H1 (cell line): ENCODE measurements at regions not wholly inside any gene's neighbourhood (a gene's known extent, or its start where the extent isn't known, plus 50 kb on each side); places are given as distances from the start of the nearest gene placed in this dataset.

Experiments used
- CTCF ChIA-PET: fragments of 300-600 bp; sonication (Branson Sonifier 250); formaldehyde crosslinking; loops from one replicate; lab custom pipeline; 2021; ENCODE audit not compliant: partially characterized antibody; lab: Charles Lee
- POLR2A ChIA-PET: fragments of 300-600 bp; sonication (Branson Sonifier 250); formaldehyde crosslinking; loops from one replicate; lab custom pipeline; 2021; ENCODE audit warnings: inconsistent platforms; ENCODE audit not compliant: partially characterized antibody; lab: Charles Lee
- DNase-seq, 2 experiments: peaks; one replicate each; pipeline versions ENCODE4 v3.0.0 to v3.0.0-alpha.2; 2010 to 2022; ENCODE audit warnings: low spot score in 2 of 2, low read depth in 1 of 2, mixed read lengths in 1 of 2
- FAIRE-seq: peaks from 2 replicates; lab custom pipeline; 2011; peaks lifted over from hg19 to GRCh38; lab: Jason Lieb, UNC
- H2AFZ ChIP-seq: 2 replicates; pipeline ENCODE4 v1.8.1; 2012; ENCODE audit warnings: low read length, inconsistent platforms
- H2AK5ac ChIP-seq: 2 replicates; pipeline ENCODE4 v1.6.1; 2013; ENCODE audit warnings: low read depth, low read length
- H2BK120ac ChIP-seq: replicated peaks from 2 replicates; pipeline ENCODE3; 2013; ENCODE audit warnings: low read depth, low read length, inconsistent platforms
- H2BK12ac ChIP-seq: 2 replicates; pipeline ENCODE4 v1.6.1; 2013; ENCODE audit warnings: low read depth, low read length
- H2BK15ac ChIP-seq: 2 replicates; pipeline ENCODE4 v1.6.1; 2013; ENCODE audit warnings: low read length
- H2BK20ac ChIP-seq: 2 replicates; pipeline ENCODE4 v1.6.1; 2013; ENCODE audit warnings: low read length
- H2BK5ac ChIP-seq: 2 replicates; pipeline ENCODE4 v1.6.1; 2013; ENCODE audit warnings: low read depth, low read length
- H3K14ac ChIP-seq: 2 replicates; pipeline ENCODE4 v1.6.1; 2013; ENCODE audit warnings: inconsistent platforms; ENCODE audit not compliant: insufficient read length
- H3K18ac ChIP-seq: 2 replicates; pipeline ENCODE4 v1.6.1; 2013; ENCODE audit warnings: low read length; ENCODE audit errors: extremely low read depth
- H3K23ac ChIP-seq: 2 replicates; pipeline ENCODE4 v1.6.1; 2013; ENCODE audit warnings: inconsistent platforms; ENCODE audit not compliant: insufficient read length
- H3K23me2 ChIP-seq: 2 replicates; pipeline ENCODE4 v1.6.1; 2013; ENCODE audit warnings: low read depth, low read length
- H3K27ac ChIP-seq: 2 replicates; pipeline ENCODE4 v1.6.1; 2011; ENCODE audit warnings: low read depth, low read length, inconsistent platforms
- H3K27me3 ChIP-seq, 4 experiments: replicated peaks in 1 of 4; 1 replicate in 1 of 4; 2 replicates in 3 of 4; pipeline versions ENCODE4 v1.6.1 to v1.8.1; 2011 to 2013; ENCODE audit warnings: low read length in 3 of 4, mild to moderate bottlenecking in 3 of 4, inconsistent platforms in 2 of 4, mixed read lengths in 2 of 4, moderate library complexity in 1 of 4; ENCODE audit not compliant: control insufficient read depth in 3 of 4, insufficient read depth in 3 of 4; ENCODE audit errors: extremely low read depth in 1 of 4
- H3K36me3 ChIP-seq, 4 experiments: 2 replicates each; pipeline versions ENCODE4 v1.6.1 to v1.8.1; 2011 to 2013; ENCODE audit warnings: mild to moderate bottlenecking in 4 of 4, low read length in 3 of 4, moderate library complexity in 2 of 4, control low read depth in 1 of 4, inconsistent platforms in 1 of 4; ENCODE audit not compliant: insufficient read depth in 4 of 4, control insufficient read depth in 2 of 4
- H3K4ac ChIP-seq: replicated peaks from 2 replicates; pipeline ENCODE3; 2013; ENCODE audit warnings: low read length, low read depth, mixed read lengths, inconsistent platforms; ENCODE audit not compliant: insufficient read length
- H3K4me1 ChIP-seq, 4 experiments: replicated peaks in 1 of 4; 1 replicate in 1 of 4; 2 replicates in 3 of 4; pipeline versions ENCODE4 v1.6.1 to v1.8.1; 2011 to 2013; ENCODE audit warnings: low read length in 3 of 4, inconsistent platforms in 2 of 4, mixed read lengths in 1 of 4; ENCODE audit not compliant: insufficient read depth in 4 of 4, control insufficient read depth in 3 of 4
- H3K4me2 ChIP-seq, 2 experiments: 2 replicates each; pipeline versions ENCODE4 v1.6.1 to v1.8.1; 2011 to 2013; ENCODE audit warnings: low read depth in 2 of 2, low read length in 2 of 2, control low read depth in 1 of 2, inconsistent platforms in 1 of 2, mild to moderate bottlenecking in 1 of 2; ENCODE audit not compliant: insufficient read depth in 1 of 2
- H3K4me3 ChIP-seq, 4 experiments: fragments of 200-600, 300-600 bp in 1 of 4; sonication (generic), shearing (Covaris generic), sonication (Bioruptor Twin) in 1 of 4; 2 replicates each; pipeline versions ENCODE4 v1.5.1 to v1.8.1; 2011 to 2016; ENCODE audit warnings: low read length in 4 of 4, low read depth in 3 of 4, control low read depth in 2 of 4, inconsistent platforms in 2 of 4, mild to moderate bottlenecking in 2 of 4, mixed read lengths in 1 of 4, moderate library complexity in 1 of 4; ENCODE audit not compliant: insufficient read depth in 2 of 4; ENCODE audit errors: extremely low read depth in 1 of 4
- H3K56ac ChIP-seq: replicated peaks from 2 replicates; pipeline ENCODE3; 2013; ENCODE audit warnings: low read depth, mild to moderate bottlenecking, mixed read lengths, low read length, inconsistent platforms; ENCODE audit not compliant: insufficient read length
- H3K79me1 ChIP-seq: 2 replicates; pipeline ENCODE4 v1.6.1; 2013; ENCODE audit warnings: low read depth, low read length, control low read depth
- H3K79me2 ChIP-seq, 2 experiments: 2 replicates each; pipeline versions ENCODE4 v1.6.1 to v1.8.1; 2012 to 2013; ENCODE audit warnings: low read length in 2 of 2, mild to moderate bottlenecking in 2 of 2, inconsistent platforms in 1 of 2; ENCODE audit not compliant: insufficient read depth in 2 of 2, control insufficient read depth in 1 of 2
- H3K9ac ChIP-seq, 4 experiments: replicated peaks in 1 of 4; 1 replicate in 1 of 4; 2 replicates in 3 of 4; pipeline versions ENCODE4 v1.6.1 to v1.8.1; 2011 to 2013; ENCODE audit warnings: low read depth in 3 of 4, low read length in 3 of 4, control low read depth in 2 of 4, mild to moderate bottlenecking in 2 of 4, moderate library complexity in 2 of 4, inconsistent platforms in 1 of 4; ENCODE audit errors: extremely low read depth in 1 of 4
- H3K9me3 ChIP-seq, 2 experiments: 2 replicates each; pipeline versions ENCODE4 v1.6.1 to v1.8.1; 2012 to 2013; ENCODE audit warnings: mild to moderate bottlenecking in 2 of 2, moderate library complexity in 2 of 2, control low read depth in 1 of 2, inconsistent platforms in 1 of 2, low read depth in 1 of 2, low read length in 1 of 2, mixed read lengths in 1 of 2; ENCODE audit not compliant: insufficient read depth in 2 of 2
- H4K20me1 ChIP-seq, 2 experiments: replicated peaks in 1 of 2; 2 replicates each; pipeline versions ENCODE3 to v1.8.1; 2011 to 2013; ENCODE audit warnings: inconsistent platforms in 2 of 2, low read length in 2 of 2, mild to moderate bottlenecking in 1 of 2; ENCODE audit not compliant: insufficient read depth in 2 of 2, control insufficient read depth in 1 of 2
- H4K5ac ChIP-seq: 2 replicates; pipeline ENCODE4 v1.6.1; 2013; ENCODE audit warnings: low read length, low read depth, mixed read lengths, inconsistent platforms; ENCODE audit not compliant: insufficient read length
- H4K8ac ChIP-seq: 2 replicates; pipeline ENCODE4 v1.8.0; 2013; ENCODE audit warnings: mild to moderate bottlenecking, moderate library complexity, low read length, inconsistent platforms; ENCODE audit not compliant: insufficient read depth; ENCODE audit errors: extremely low read depth
- H4K91ac ChIP-seq: replicated peaks from 2 replicates; pipeline ENCODE3; 2013; ENCODE audit warnings: low read length, mixed read lengths, inconsistent platforms; ENCODE audit not compliant: insufficient read length
- RFX5 ChIP-seq: IDR thresholded peaks from 2 replicates; pipeline ENCODE4 v1.6.1; 2011; ENCODE audit warnings: low read depth, low read length, improper control_type of control experiment, borderline replicate concordance
- whole genome bisulfite sequencing, 2 experiments: shearing (Covaris generic) in 1 of 2; methylation state at CpG; one replicate each; pipeline versions ENCODE4 v1.1.6 to v1.1.7; 2013 to 2015; ENCODE audit warnings: low lambda C conversion rate in 2 of 2, mixed read lengths in 2 of 2, inconsistent platforms in 1 of 2, low coverage in 1 of 2, missing lambda C conversion rate in 1 of 2; ENCODE audit not compliant: insufficient replicate concordance in 2 of 2, insufficient coverage in 1 of 2, insufficient read length in 1 of 2; ENCODE audit errors: extremely low coverage in 1 of 2, missing lambda C conversion rate in 1 of 2; 5-methylcytosine and 5-hydroxymethylcytosine counted together

DNA sequence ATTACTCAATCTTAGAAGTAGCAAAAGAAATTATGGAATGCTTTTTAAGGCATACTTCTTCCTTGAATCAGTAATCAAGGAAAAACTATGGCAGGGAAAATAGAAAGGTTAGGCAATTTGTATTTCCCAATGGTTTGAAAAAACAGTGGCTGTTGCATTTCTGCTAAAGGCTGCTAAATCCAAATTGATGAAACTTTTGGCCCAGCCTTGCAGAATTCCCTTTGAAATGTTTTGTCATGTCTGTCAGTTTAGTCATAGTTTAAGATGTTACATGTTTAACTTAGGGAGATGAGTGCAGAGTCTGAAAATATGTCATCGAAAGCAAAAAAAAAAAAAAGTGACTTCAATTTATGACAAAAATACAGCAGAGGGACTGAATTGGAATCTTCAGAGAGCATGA lies 878.9 kb upstream of the WWC1 start:
- H3K79me1 ChIP-seq, result no peaks in the 10 kb centered on the region
- no peaks in the 10 kb centered on the region for H3K4me1 ChIP-seq
- TF ChIP-seq RFX5, result no peak
- H3K4me2 ChIP-seq, result no peak overlapping the region
- no peaks in the 10 kb centered on the region for H3K9me3 ChIP-seq
- no peak overlapping the region for H3K18ac ChIP-seq
- no peak overlapping the region for H2AFZ ChIP-seq
- no peak overlapping the region for H2AK5ac ChIP-seq
- ChIA-PET CTCF (no interaction called here), POLR2A (no interaction called here)
- no peak overlapping the region for H4K5ac ChIP-seq
- no peak overlapping the region for H3K14ac ChIP-seq
- H4K8ac ChIP-seq, result no peak overlapping the region
- H3K9ac ChIP-seq, result no peak overlapping the region
- FAIRE-seq (no peak), DNase-seq (no peak)
- no peak overlapping the region for H2BK15ac ChIP-seq
- H4K20me1 ChIP-seq, result no peaks in the 10 kb centered on the region
- no peak overlapping the region for H2BK20ac ChIP-seq
- no peak overlapping the region for H2BK12ac ChIP-seq
- H3K23me2 ChIP-seq, result peaks cover 2% of the 10 kb centered on the region; the same call in 1 of the 2 replicates
- H3K56ac ChIP-seq, result no peak overlapping the region
- 100% methylated on average over 1 of the region's 1 CpG; no CpG with 5 or more reads in 1 of the 2 experiments for WGBS, 2 experiments
- no peak overlapping the region for H2BK5ac ChIP-seq
- H4K91ac ChIP-seq, result no peak overlapping the region
- no peaks in the 10 kb centered on the region for H3K36me3 ChIP-seq
- H3K23ac ChIP-seq, result no peak overlapping the region
- H2BK120ac ChIP-seq, result no peak overlapping the region
- no peaks in the 10 kb centered on the region for H3K27me3 ChIP-seq
- no peak overlapping the region for H3K4me3 ChIP-seq
- H3K4ac ChIP-seq, result no peak overlapping the region
- no peaks in the 10 kb centered on the region for H3K79me2 ChIP-seq
- no peak overlapping the region for H3K27ac ChIP-seq
